Right hindlimb (tissue), 1 donor: ENCODE measurements at regions not wholly inside any gene's neighbourhood (a gene's known extent, or its start where the extent isn't known, plus 50 kb on each side); places are given as distances from the start of the nearest gene placed in this dataset.
A peak's percentile ranks its signal among the peaks of the same experiment; 100 is the strongest.

ENCODE experiments used
- DNase-seq: peaks from one replicate; pipeline ENCODE4 v3.0.0-alpha.2; 2018

- DNase-seq = no peak
These were observed 348.3 kb upstream of the TUSC1 start for GRCh38 chr9:26026423-26027100.

GRCh38 chr9:26013199-26013598 lies 335.0 kb upstream of the TUSC1 start:
- DNase-seq = no peak

GRCh38 chr9:26012797-26013196 lies 334.6 kb upstream of the TUSC1 start:
- no peak for DNase-seq

- no peak for DNase-seq
These were observed 316.4 kb upstream of the TUSC1 start for GRCh38 chr9:25994605-25995004.

GRCh38 chr9:25990376-25990775 lies 312.1 kb upstream of the TUSC1 start:
- no peak for DNase-seq

GRCh38 chr9:25975667-25976066 lies 297.4 kb upstream of the TUSC1 start:
- no peak for DNase-seq

GRCh38 chr9:25964239-25964638 lies 286.0 kb upstream of the TUSC1 start:
- no peak for DNase-seq

GRCh38 chr9:25960178-25960577 lies 281.9 kb upstream of the TUSC1 start:
- DNase-seq = no peak

- DNase-seq = no peak
These were observed 276.0 kb upstream of the TUSC1 start for GRCh38 chr9:25954209-25954608.

GRCh38 chr9:25948182-25948581 lies 269.9 kb upstream of the TUSC1 start:
- no peak for DNase-seq

GRCh38 chr9:25939126-25939525 lies 260.9 kb upstream of the TUSC1 start:
- DNase-seq = no peak

GRCh38 chr9:25936031-25936430 lies 257.8 kb upstream of the TUSC1 start:
- DNase-seq = no peak

- no peak for DNase-seq
These were observed 256.9 kb upstream of the TUSC1 start for GRCh38 chr9:25935188-25935587.

GRCh38 chr9:25918761-25919160 lies 240.5 kb upstream of the TUSC1 start:
- DNase-seq = no peak

GRCh38 chr9:25917731-25918362 lies 239.6 kb upstream of the TUSC1 start:
- DNase-seq = no peak

- DNase-seq = no peak
These were observed 235.6 kb upstream of the TUSC1 start for GRCh38 chr9:25913806-25914205.

GRCh38 chr9:25904701-25905100 lies 226.5 kb upstream of the TUSC1 start:
- no peak for DNase-seq

- peak; percentile 42 for DNase-seq
These were observed 213.3 kb upstream of the TUSC1 start for GRCh38 chr9:25891527-25891926.

GRCh38 chr9:25889661-25890060 lies 211.4 kb upstream of the TUSC1 start:
- no peak for DNase-seq

- no peak for DNase-seq
These were observed 198.0 kb upstream of the TUSC1 start for GRCh38 chr9:25876248-25876647.

GRCh38 chr9:25864509-25864908 lies 186.3 kb upstream of the TUSC1 start:
- no peak for DNase-seq

- DNase-seq = no peak
These were observed 183.2 kb upstream of the TUSC1 start for GRCh38 chr9:25861421-25861820.

- DNase-seq = no peak
These were observed 178.9 kb upstream of the TUSC1 start for GRCh38 chr9:25857147-25857546.

GRCh38 chr9:25850803-25851202 lies 172.6 kb upstream of the TUSC1 start:
- DNase-seq = no peak

GRCh38 chr9:25845867-25846266 lies 167.6 kb upstream of the TUSC1 start:
- no peak for DNase-seq
